T-helper 2 cell treated with Interferon-gamma antibody and Interleukin-4, amounts not matched to agents 100 ng/mL and 5 ng/mL, for 36 hours (primary cell): ENCODE measurements at regions not wholly inside any gene's neighbourhood (a gene's known extent, or its start where the extent isn't known, plus 50 kb on each side); places are given as distances from the start of the nearest gene placed in this dataset.

Experiments used
- intact Hi-C: fragments of 100-400 bp; cut with micrococcal nuclease; formaldehyde crosslinking; loops from one replicate; pipeline ENCODE4 v1.15.1; 2023

- intact Hi-C loops, result no loop called here
These were observed 50.3 kb downstream of the NAV1 start for GRCh38 chr1:201589186-201589585.

GRCh38 chr1:201590474-201590873, 51.5 kb downstream of the NAV1 start:
- intact Hi-C loops, result no loop called here

GRCh38 chr1:201591348-201591747, 52.4 kb downstream of the NAV1 start:
- intact Hi-C loops, result no loop called here

DNA sequence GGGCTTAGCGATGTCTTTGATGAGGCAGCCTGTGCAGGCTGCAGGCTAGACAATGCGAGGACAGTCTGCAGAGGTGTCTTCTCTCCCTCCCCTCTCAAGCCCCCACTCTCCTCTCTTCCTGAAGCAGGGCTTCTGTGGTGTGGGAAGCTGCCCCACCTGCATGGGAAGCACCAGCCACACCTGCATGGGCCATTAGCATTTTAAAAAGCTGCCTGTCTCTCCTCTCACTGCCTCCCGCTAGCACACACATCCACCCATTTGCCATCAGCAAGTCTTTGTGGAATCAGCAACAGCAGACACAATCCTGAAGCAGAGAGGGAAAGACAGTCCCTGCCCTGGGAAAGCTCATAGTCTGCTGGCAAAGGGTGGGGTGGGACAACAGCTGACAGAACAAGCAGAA, 53.1 kb downstream of the NAV1 start:
- intact Hi-C loops, result no loop called here

- intact Hi-C loops, result no loop called here
These were observed 54.4 kb downstream of the NAV1 start for GRCh38 chr1:201593200-201593921.

- intact Hi-C loops, result no loop called here
These were observed 55.8 kb downstream of the NAV1 start for GRCh38 chr1:201594575-201595245.

- intact Hi-C loops, result no loop called here
These were observed 56.5 kb downstream of the NAV1 start for GRCh38 chr1:201595381-201595780.

DNA sequence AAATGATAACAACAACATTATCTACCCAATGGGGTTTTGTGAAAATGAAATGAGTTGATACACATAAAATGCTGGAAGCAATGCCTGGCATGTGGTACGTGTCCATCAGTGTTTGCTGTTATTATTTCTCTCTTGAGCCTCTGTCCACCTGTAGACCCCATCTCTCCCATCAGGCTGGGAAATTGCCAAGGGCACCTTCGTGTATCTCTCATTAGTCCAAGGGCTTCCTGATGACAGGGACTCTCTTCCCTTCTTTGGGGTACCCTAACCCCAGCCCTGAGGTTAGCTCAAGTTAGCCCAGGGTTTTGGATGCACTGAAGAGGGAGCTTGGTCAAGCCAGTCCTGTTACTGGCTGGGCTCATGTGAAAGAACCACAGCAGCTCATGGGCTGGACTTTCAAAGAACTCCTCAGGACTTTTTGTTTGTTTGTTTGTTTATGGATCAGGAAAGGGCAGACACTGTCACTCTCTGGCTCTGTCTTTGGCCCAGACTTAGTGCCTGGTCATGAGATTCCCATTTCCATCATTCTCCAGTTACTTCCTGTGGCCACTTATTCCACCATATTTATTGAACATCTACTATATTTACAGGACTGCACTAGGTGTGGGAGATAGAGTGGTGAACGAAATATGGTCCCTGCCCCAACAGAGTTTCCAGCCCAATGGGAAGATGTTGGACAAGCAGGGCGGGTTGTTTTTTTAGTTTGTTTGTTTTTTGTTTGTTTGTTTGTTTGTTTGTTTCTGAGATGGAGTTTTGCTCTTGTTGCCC, 57.4 kb downstream of the NAV1 start:
- intact Hi-C loops, result no loop called here

DNA sequence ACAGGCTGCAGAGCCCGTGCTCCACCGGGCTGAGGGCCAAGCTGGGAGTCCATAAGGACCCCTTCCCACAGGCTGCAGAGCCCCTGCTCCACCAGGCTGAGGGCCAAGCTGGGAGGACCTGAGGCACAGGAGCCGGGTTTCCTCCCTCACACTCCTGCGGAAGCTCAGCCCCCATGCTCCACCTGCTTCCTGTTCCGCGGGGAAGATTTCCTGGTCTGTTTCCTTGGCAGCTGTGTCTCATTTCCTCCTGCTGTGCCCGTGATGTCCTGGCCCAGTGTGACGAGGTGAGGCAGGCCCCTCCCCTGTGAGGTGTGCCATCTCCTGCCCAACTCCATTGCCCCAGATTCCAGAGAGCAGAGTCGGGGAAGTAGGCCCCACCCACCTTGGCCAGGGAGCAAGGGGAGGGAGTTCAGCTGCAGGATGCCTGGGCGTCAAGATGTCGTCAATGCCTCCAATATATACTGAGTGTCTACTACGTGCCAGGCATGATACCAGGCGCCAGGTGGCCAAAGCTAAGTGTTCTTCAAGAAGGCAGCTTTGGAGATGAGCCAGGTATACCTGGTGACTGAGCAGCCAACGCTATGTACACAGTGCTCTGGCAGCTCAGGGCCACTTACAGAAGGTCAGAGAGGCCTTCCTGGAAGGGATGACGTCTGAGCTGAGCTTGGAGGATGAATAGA, 58.8 kb downstream of the NAV1 start:
- intact Hi-C loops, result no loop called here

- intact Hi-C loops, result no loop called here
These were observed 59.5 kb downstream of the NAV1 start for GRCh38 chr1:201598396-201598795.

DNA sequence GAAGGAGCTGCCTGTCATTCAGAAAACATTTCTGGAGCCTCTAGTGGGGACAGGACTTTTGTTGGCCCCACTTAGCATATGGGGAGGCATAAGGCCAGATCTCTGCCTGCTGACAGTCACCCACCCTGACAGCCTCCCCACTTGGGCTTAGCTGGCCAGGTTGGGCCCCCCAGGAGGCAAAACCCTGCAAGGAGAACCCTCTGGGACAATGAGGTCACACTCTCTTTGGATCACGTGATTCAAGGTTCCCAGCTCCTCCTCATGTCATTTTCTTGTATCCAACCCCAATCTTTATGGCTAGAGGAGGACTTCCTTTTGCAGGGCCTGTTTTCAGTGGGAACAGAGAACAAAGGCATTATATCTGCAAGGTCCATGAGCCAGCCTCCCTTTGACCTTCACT, 60.0 kb downstream of the NAV1 start:
- intact Hi-C loops, result no loop called here

GRCh38 chr1:201599548-201599947, 60.6 kb downstream of the NAV1 start:
- intact Hi-C loops, result no loop called here

- intact Hi-C loops, result no loop called here
These were observed 63.7 kb downstream of the NAV1 start for GRCh38 chr1:201602413-201603265.

- intact Hi-C loops, result no loop called here
These were observed 64.8 kb downstream of the NAV1 start for GRCh38 chr1:201603613-201604232.

DNA sequence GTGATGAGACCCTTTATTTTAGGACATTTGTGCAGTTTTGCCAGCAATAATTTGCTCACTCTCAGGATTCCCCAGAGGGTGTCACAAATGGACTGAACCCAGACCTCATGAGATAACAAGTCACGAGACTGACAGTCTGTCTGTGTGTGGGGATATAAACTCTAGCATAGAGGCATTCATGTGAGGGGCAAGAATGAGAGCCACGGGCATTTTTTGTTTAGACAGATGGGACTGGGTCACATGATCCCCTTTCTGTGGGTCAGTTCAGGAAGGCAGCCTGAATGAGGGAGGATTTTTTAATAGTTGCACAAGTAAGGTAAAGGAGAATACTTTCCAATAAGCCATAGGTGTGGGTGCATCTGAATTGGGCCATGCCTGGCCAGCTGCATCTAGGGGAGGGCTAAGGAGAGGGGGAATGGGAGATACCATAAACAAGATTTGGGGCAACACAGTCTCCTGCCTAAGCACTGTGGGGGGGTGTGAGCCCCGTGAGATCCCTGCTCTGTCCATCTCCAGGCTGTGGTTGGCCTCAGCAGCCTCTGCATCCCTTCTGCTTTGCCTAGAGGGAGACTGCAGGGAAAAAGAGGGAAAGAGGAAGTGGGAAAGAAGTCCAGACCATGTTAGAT, 66.6 kb downstream of the NAV1 start:
- intact Hi-C loops, result no loop called here

GRCh38 chr1:201606096-201606495, 67.2 kb downstream of the NAV1 start:
- intact Hi-C loops, result no loop called here

DNA sequence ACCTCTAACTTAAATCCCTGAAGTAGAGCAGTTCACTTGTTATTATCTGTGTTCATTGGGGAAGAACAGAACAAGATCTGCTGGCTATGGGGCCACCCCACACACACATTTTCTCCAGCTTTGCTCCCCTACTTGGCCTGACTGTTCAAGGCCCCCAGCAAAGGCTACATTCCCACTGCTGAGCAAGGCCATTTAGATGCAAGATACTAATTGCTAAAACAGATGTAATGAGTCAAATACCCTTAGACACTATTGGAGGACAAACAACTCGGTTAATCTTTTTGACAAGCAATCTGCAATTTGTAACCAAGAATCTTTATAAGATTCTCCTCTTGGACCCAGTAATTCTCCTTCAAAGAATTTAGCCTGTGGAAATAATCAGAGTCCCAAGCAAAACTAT, 67.7 kb downstream of the NAV1 start:
- intact Hi-C loops, result no loop called here

DNA sequence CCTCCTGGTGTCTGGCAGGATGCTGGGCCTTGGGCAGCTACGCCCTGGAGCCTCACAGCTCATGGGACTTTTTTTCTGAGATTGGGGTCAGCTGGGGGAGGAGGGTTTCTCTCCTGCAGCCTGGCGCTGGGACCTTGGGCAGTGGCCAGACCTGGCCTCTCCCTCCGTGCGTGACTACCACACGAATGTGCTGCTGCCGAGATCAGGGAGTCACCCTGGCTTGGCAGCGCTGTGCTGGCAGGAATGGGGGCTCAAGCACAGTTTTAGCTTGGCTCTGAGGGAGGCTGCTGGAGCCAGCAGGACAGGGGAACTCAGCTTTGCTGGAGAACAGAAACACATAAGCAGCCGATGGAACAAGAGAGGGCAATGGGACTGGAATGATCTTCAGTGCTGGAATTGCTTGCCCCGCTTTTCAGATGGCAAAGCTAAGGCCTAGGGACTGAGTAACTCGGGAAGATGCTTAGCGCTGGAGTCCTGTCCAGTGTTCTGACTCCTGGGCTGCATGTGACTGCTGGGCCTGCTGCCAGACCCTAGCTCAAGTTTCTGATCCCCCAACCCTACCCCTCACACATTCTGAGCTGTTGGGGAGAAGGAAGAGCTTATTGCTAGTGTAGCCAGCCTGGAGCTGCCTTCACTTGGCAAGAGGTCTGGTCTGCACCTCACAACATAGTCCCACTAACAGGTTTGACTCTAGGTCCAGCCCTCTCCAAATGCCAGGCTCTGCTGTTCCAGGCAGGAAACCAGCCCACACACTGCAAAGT, 69.9 kb downstream of the NAV1 start:
- intact Hi-C loops, result no loop called here

- intact Hi-C loops, result no loop called here
These were observed 70.9 kb downstream of the NAV1 start for GRCh38 chr1:201609661-201610318.
